ENCODE measurements at regions not wholly inside any gene's neighbourhood (a gene's known extent, or its start where the extent isn't known, plus 50 kb on each side); places are given as distances from the start of the nearest gene placed in this dataset.

DNA sequence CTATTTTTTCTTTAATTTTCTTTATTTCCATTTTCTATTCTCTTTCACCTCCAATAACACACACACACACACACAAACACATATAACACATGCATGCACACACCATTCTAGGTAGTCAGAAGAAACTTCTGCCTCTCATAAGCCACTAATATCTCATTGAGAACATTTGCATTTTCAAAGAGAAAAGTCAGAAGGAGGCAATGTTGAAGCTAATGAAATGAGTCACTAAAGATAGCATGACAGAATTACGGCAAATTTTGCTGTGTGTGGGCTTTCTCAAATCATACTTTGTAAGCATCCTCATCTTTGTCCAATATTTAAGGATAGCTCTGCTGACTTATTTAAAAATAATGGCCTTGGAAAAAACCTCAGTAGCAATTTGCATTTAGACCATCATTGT, 291.3 kb downstream of the GUCY2F start:
- TF ChIP-seq, protein P1, sequence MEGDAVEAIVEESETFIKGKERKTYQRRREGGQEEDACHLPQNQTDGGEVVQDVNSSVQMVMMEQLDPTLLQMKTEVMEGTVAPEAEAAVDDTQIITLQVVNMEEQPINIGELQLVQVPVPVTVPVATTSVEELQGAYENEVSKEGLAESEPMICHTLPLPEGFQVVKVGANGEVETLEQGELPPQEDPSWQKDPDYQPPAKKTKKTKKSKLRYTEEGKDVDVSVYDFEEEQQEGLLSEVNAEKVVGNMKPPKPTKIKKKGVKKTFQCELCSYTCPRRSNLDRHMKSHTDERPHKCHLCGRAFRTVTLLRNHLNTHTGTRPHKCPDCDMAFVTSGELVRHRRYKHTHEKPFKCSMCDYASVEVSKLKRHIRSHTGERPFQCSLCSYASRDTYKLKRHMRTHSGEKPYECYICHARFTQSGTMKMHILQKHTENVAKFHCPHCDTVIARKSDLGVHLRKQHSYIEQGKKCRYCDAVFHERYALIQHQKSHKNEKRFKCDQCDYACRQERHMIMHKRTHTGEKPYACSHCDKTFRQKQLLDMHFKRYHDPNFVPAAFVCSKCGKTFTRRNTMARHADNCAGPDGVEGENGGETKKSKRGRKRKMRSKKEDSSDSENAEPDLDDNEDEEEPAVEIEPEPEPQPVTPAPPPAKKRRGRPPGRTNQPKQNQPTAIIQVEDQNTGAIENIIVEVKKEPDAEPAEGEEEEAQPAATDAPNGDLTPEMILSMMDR (IDR thresholded peaks at IDR 0.05): no peak
- no peak for TF ChIP-seq POLR2A (IDR thresholded peaks at IDR 0.05)
- H3K4me3 ChIP-seq (ENCODE audit: low read depth, poor library complexity, severe bottlenecking): no peak overlapping the region
- intact Hi-C loops (cut with DNase I; ENCODE audit: low total_unique reads): no loop called here
- no peak for DNase-seq (ENCODE audit: low spot score in 2 of 2)
- WGBS, 2 donors: 86 to 88% methylated on average over 1 of the region's 1 CpG

DNA sequence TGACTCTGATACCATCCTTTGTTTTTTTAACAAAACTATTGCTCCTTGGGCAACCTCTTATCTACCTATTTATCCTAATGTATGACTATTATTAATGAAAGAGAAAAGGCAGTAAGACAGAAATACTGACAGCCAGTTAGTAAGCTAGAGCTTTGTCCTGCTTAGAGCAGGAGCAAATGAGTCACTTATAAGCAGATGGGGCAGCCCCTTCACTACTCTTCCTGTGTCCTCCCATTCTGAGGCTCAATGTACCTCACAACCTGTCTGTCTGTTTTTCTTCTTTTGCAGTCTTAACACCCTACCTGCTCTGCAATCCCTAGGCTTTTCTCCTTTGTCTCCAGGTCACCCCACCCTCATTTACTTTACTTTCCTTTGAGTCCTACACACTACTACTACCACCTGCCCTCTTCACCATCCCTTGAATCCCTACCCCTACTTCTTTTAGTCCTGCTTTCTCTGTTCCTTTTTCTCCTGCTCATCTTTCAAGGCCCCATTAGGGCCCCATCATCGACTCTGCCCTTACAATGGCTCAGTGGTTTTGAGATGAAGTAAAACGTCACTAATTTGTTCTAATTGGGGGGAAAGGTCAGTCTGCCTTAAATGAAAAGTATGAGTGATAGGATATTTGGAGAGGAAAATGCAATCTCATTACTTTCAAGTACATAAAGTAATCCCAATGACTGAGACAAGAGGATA, 294.3 kb downstream of the GUCY2F start:
- intact Hi-C loops (cut with DNase I; ENCODE audit: low total_unique reads): no loop called here
- no peak for DNase-seq (ENCODE audit: low spot score in 2 of 2)
- H3K4me3 ChIP-seq (ENCODE audit: low read depth, poor library complexity, severe bottlenecking): no peak overlapping the region
- no peak for TF ChIP-seq POLR2A (IDR thresholded peaks at IDR 0.05)
- TF ChIP-seq, protein P1 (IDR thresholded peaks at IDR 0.05): no peak
- WGBS, 2 donors: 51 to 74% methylated on average over 2 of the region's 2 CpGs

DNA sequence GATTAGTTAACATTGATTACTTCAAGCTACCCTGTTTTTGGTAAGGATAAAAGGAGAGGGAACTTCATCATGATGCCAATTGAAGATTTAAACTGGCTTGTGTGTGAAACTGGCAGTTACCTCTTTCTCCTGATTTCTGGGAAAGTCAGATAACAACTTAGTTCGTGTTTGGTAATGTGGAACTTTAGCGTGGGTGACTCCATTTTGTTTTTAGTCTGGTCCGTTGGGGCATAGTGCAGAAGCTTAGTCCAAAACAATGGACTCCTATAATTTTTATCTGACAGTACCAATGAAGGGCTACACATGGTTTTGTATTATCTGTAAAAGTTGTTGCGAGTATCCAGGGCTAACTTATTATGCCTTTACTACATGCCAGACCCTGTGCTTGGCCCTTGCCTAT, 294.9 kb downstream of the GUCY2F start:
- H3K4me3 ChIP-seq (ENCODE audit: low read depth, poor library complexity, severe bottlenecking): no peak overlapping the region
- intact Hi-C loops (cut with DNase I; ENCODE audit: low total_unique reads): no loop called here
- TF ChIP-seq POLR2A (IDR thresholded peaks at IDR 0.05): no peak
- TF ChIP-seq, protein P1 (IDR thresholded peaks at IDR 0.05): no peak
- no peak for DNase-seq (ENCODE audit: low spot score in 2 of 2)
- WGBS, 2 donors: 82 to 83% methylated on average over 4 of the region's 4 CpGs

DNA sequence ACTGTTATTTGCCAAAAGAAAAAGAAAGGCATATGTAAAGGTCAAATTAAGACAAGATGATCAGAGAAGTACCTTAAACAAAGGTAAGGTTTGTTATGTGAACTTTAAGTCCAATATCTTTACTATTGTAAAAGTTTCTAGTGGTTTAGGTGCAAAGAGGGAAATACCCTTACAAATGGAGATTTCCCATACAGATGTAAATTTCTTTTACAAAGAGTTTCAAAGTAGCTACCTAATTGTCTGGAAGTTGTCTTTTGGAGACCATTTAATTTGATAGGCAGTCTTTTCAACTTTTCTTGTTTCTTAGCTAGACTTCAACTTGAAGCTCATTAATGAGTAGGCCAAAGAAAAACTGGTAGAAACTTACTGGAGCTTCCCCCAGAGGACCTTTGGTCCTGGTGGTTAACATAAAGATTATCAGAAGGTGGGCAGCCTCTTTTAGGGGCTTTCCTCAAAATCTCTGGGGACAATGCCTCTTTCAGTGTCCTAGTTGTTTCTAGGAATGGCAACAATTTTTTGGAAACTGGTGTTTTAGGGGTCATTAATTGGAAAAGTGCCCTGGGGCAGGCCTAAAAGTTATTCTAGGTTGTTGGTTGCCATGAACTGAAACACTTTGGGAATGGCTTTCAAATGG, 297.3 kb downstream of the GUCY2F start:
- no peak for DNase-seq (ENCODE audit: low spot score in 2 of 2)
- H3K4me3 ChIP-seq (ENCODE audit: low read depth, poor library complexity, severe bottlenecking): no peak overlapping the region
- TF ChIP-seq, protein P1 (IDR thresholded peaks at IDR 0.05): no peak
- no peak for TF ChIP-seq POLR2A (IDR thresholded peaks at IDR 0.05)
- intact Hi-C loops (cut with DNase I; ENCODE audit: low total_unique reads): no loop called here

DNA sequence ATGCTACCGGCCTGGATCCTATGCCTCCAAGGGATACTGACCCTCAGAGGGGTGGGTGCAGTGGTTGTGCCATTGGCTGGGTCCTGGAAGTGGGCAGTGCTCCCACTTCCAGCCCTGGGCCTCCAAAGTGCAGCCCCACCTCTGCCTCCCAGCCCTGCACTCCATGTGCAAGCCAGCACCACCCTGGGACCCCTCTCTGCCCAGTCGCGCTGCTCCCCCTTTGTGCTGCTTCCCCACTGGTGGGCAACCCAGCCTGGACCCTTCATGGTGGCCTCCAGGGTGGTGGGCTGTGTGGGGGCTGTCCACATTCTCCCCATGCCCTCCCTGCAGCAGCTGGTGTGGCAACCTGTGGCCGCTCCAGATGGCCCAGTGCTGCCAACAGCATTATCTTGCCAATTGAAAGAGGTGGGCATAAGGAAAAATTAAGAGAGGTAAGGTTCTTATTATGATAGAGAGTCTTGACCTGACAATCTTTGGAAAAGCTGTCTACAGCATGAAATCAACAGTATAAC, 309.7 kb downstream of the GUCY2F start:
- H3K4me3 ChIP-seq (ENCODE audit: low read depth, poor library complexity, severe bottlenecking): no peak overlapping the region
- TF ChIP-seq, protein P1 (IDR thresholded peaks at IDR 0.05): no peak
- TF ChIP-seq POLR2A (IDR thresholded peaks at IDR 0.05): no peak
- WGBS, 2 donors: 25 to 85% methylated on average over 1 to 4 of the region's 4 CpGs
- no peak for DNase-seq (ENCODE audit: low spot score in 2 of 2)
- intact Hi-C loops (cut with DNase I; ENCODE audit: low total_unique reads): no loop called here
